ENCODE measurements at regions not wholly inside any gene's neighbourhood (a gene's known extent, or its start where the extent isn't known, plus 50 kb on each side); places are given as distances from the start of the nearest gene placed in this dataset.
"Not testable (repeated sequence)": the region's sequence is repeated elsewhere in the genome, so short reads cannot be mapped to it uniquely, and the experiment has no call there.

GRCh38 chr4:38279650-38280322 lies 319.6 kb downstream of the PTTG2 start:
- DNase-seq (ENCODE audit: low spot score) = no peak

DNA sequence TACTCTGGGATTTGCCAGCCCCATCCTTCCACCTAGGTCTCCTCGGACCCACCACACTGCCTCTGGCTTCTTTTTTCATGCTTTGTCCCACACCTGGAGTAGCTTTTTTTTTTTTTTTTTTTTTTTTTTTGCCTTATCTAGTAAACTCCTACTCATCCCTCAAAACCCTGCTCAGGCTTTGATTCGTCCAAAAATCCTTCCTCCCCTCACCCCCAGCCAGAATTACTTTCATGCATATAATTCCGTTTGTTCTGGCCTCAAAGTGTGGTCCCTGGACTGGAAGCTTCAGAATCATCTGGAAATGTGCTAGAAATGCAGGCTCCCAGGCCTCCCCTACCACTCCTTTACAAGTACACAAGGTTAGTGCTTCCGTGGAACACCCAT lies 320.1 kb downstream of the PTTG2 start:
- no peak for DNase-seq (ENCODE audit: low spot score)

DNA sequence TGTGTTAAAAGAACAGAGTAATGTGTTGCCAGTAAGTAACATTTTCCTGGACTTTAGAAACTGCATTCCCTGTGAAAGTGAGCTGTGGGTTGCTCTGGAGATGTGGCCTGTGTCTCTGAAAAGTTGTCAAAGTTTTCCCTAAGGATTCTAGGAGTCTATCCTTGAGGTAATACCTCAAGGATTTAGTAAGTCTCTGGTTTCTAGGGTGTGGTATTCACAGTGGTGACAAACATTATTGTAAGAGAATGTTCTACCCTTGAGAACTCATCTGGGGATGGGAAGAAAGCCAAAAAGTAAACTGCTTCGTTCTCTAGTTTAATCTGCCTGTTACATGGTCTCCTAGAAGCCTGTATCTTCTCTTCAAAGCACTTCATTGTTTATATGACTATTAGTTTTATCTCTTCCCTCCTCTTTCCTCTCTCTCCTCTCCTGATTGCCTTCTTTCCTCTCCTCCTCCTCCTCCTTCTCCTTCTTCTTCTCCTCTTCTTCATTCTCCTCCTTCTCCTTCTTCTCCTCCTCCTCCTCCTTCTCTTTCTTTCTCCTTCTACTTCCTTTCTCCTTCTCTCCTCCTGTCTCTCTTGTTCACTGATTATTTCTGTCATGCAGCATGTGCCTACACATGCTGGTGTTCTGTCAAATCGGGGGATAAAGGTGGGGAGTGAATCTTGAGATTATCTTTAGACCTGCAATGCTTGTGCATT lies 321.3 kb downstream of the PTTG2 start:
- DNase-seq (ENCODE audit: low spot score) = no peak

DNA sequence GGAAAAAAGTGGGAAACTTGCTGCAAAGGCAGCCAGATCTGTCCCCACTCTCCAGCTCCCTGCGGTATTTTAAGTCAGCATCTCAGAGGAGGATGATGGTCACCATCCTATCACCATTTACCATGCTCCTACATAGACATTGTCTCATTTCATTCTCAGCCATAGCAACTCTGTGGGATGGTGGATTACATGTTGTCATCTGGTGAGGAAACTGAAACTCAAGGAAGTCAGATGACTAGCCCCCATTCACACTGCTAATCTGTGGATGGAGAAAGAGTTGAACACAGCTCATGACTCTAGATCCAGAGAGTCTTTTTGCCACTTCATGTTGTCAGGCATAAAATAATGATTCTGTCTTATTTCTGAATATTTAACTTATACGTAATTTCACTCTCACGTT lies 323.5 kb downstream of the PTTG2 start:
- DNase-seq (ENCODE audit: low spot score) = no peak

DNA sequence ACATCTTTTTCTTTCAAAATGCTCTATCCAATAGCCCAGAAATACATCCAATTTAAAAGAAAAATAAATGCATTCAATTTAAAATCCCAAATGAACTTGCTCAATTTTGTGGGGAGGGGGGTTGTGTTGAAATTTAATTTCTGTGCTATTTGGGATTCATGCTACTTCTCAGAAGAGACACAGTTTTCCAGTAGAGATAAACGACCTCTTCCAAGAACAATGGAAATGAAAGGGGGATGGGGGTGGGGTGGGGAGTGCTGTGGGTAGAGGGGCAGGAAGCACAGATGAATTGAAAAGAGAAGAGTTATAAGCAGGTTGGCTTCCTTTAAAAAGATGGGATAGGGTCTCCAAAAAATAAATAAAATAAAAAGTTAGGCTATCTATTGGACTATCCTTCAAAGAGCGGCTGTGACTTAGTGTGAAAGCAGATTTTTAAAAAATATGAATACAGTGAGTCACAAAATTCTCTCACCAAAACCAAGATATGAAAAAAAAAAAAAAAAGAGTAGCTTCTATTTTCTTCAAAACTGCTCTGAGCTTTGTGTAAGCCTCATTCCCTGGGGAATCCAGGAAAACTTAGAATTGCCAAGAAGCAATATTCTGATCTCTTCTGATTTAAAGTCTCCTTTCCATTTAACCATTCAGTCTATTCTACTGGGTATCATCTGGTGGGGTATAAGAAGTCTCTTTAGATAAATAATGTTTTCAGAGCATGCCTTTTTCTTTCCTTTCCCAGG lies 324.3 kb downstream of the PTTG2 start:
- DNase-seq (ENCODE audit: low spot score) = no peak

GRCh38 chr4:38287101-38287851 lies 327.1 kb downstream of the PTTG2 start:
- no peak for DNase-seq (ENCODE audit: low spot score)

- no peak for DNase-seq (ENCODE audit: low spot score)
These were observed 329.4 kb downstream of the PTTG2 start for GRCh38 chr4:38289553-38289952.

DNA sequence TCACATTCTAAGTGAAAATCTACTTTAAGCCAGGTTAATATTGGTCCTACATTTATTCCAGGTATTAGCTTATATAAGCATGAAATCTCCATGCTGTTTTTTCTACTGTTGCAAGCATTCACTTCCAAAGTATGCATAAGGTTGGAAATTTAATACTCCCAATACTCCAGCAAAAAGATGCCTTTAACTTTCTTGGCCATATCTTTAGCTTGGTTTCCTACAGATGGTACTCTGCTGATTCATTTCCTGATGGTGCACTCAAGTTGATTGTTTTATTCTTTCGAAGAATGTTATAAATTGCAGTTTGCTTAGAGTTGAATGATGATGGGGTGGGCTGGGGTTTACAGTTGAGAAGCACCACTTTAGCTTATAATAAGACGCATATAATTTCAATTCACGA lies 330.2 kb downstream of the PTTG2 start:
- no peak for DNase-seq (ENCODE audit: low spot score)

GRCh38 chr4:38290914-38291313 lies 330.7 kb downstream of the PTTG2 start:
- no peak for DNase-seq (ENCODE audit: low spot score)

DNA sequence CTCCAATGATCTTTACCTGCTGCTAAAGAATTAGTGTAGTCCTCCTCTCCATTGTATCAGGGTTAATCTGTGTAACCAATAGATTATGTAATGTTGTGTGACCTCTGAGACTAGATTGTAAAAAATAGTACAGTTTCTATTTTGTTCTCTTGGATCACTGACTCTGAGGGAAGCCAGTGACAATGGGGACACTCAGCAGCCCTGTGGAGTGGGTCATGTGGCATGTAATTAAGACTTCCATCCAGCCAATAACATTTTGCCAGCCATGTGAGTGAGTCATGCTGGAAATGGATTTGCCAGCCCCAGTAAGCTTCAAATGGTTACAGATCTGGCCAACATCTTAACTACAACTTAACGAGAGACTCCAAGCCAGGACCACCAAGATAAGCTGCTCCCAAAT lies 332.3 kb downstream of the PTTG2 start:
- no peak for DNase-seq (ENCODE audit: low spot score)

GRCh38 chr4:38294238-38294637 lies 334.0 kb downstream of the PTTG2 start:
- DNase-seq (ENCODE audit: low spot score) = no peak

DNA sequence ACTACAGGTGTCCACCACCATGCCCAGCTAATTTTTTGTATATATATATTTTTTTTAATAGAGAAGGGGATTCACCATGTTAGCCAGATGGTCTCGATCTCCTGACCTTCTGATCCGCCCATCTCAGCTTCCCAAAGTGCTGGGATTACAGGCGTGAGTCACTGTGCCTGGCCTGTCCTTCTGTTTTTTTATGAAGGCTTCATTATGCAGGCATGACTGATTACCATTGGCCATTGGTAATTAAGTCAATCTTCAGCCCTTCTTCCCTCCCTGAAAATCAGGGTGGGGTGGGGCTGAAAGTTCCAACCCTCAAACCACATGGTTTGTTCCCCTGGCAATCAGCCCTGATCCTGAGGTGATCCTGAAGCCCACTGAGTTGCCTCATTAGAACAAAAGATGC lies 336.9 kb downstream of the PTTG2 start:
- no peak for DNase-seq (ENCODE audit: low spot score)

GRCh38 chr4:38298868-38299713 lies 338.9 kb downstream of the PTTG2 start:
- DNase-seq (ENCODE audit: low spot score) = no peak

- no peak for DNase-seq (ENCODE audit: low spot score)
These were observed 342.7 kb downstream of the PTTG2 start for GRCh38 chr4:38302910-38303309.

DNA sequence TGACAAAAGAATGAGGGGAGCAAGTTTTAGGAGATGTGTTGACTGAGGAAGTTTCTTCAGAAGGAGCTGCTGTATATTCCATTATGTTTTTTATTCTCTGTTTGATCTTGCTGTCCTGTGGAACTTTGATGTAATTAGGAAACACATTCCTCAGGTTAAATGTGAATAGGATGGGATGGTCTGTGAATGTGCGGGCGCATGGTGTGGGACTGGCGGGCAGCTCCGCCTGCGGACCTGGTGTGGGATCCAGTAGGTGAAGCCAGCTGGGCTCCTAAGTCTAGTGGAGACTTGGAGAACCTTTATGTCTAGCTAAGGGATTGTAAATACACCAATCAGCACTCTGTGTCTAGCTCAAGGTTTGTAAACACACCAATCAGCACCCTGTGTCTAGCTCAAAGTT lies 344.3 kb downstream of the PTTG2 start:
- DNase-seq (ENCODE audit: low spot score) = not testable (repeated sequence)

DNA sequence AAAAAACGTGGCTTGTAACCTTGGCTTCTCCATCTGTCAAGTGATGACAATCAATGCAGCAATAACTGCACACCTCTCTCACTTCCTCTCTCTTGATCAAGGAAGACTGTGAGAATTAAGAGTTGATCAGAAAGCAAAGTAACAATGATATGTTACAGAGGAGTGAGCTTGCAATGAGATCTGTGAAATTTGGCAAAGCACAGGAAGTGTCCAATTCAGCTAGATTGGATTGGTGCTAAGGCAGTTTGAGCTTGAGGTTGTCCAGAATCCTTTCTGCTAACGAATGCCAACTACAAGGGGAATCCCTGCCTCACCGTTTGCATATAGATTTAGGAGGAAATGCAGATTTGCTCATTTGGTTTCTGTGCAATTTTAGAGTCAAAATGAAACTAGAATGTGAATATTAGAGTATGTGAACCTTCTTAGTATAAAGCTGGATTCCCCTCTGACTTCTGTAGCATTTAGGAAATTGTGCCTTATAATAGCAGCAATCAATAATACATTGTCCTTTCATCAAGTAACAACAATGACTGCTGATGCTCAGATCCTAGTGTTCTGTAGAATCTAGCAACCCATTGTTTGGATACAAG lies 346.4 kb downstream of the PTTG2 start:
- DNase-seq (ENCODE audit: low spot score) = no peak

GRCh38 chr4:38308728-38309311 lies 348.6 kb downstream of the PTTG2 start:
- DNase-seq (ENCODE audit: low spot score) = no peak

- DNase-seq (ENCODE audit: low spot score) = no peak
These were observed 349.3 kb downstream of the PTTG2 start for GRCh38 chr4:38309471-38309870.

- no peak for DNase-seq (ENCODE audit: low spot score)
These were observed 350.3 kb downstream of the PTTG2 start for GRCh38 chr4:38310446-38311043.

DNA sequence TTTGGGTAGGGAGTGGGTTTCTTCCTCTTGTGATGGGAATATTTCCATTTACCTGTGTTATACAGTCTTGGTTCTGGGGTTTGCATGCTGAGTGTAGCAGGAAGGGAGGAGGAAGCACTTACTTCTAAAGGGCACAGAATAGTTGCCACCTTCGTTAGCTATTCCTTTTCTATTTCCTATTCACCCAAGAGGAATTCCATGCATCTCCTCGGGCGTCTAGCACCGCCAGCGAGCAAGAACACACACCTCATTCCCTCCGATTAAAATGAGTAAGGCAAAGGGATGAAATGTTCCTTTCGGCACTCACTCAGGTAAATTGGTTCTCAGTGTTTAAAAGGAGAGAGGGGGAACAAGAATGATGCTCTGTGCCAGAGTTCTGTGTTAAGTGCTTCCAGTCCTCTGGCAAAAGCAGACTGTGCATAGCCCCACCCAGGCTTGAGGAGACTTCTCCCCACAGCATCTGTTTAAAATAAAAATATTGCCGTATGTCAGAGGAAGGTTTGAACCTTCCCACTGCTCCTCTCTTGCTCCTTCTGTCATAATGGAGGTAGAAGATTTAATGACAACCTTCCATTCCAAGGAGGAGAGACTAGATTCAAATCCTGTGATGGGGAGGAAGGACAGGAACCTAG lies 351.4 kb downstream of the PTTG2 start:
- DNase-seq (ENCODE audit: low spot score) = no peak

All from cerebellar cortex (tissue), 1 donor.